ENCODE measurements at regions not wholly inside any gene's neighbourhood (a gene's known extent, or its start where the extent isn't known, plus 50 kb on each side); places are given as distances from the start of the nearest gene placed in this dataset.
"Not testable (repeated sequence)": the region's sequence is repeated elsewhere in the genome, so short reads cannot be mapped to it uniquely, and the experiment has no call there.

DNA sequence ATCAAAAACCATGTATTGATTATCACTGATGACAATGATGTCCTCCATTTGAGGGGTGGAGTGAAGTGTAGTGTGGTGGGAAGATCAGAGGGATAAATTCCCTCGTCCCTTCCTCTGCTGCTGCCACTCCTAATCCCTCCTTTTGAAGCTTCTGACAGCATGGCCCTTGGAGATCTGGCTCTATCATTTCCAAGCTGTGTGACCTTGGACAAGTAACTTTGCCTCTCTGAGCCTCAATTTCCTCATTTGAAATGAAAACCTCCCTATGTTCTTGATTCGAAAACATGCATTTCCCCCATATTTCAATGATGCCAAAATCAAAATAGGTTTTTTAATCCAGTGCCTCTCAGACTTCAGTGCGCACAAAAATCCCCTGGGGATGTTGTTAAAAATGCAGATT, 231.6 kb downstream of the RBM19 start:
- no peak for DNase-seq
- in situ Hi-C loops (cut with HindIII; ENCODE audit: low pct_ligation_motif_present, low pct_unique_long_range_greater_than_20kb, low sequenced_read_pairs): no loop called here

- in situ Hi-C loops (cut with HindIII; ENCODE audit: low pct_ligation_motif_present, low pct_unique_long_range_greater_than_20kb, low sequenced_read_pairs): no loop called here
- DNase-seq: no peak
Observed at GRCh38 chr12:113732916-113733315, 233.2 kb downstream of the RBM19 start.

- no peak for DNase-seq
- in situ Hi-C loops (cut with HindIII; ENCODE audit: low pct_ligation_motif_present, low pct_unique_long_range_greater_than_20kb, low sequenced_read_pairs): no loop called here
Observed at GRCh38 chr12:113727651-113728061, 238.5 kb downstream of the RBM19 start.

DNA sequence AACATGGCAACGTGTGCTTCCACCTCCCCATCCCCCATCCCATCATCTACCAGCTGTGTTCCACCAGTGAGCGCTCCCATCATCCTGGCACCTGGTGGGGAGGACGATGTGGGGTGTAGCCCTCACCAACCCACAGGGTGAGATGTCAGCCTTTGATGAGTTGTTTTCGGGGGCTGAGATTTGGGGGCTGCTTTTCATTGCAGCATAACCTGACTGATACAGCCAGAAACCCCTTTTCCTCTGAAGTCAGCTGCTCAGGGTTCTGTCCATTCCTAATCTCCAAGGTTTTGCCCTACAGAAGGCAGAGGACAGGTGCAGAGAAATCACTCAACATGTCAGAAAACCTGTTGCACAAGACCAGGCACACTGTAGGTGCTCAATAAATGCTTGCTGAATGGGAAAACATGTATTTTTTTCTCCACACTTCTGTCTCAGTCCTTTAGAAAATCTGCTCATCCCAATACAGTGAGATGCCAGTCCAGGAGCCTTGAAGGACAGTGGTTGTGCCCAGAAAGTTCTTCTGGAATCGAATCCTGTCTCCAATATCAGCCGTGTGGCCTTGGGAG, 239.8 kb downstream of the RBM19 start:
- no peak for DNase-seq
- in situ Hi-C loops (cut with HindIII; ENCODE audit: low pct_ligation_motif_present, low pct_unique_long_range_greater_than_20kb, low sequenced_read_pairs): no loop called here

DNA sequence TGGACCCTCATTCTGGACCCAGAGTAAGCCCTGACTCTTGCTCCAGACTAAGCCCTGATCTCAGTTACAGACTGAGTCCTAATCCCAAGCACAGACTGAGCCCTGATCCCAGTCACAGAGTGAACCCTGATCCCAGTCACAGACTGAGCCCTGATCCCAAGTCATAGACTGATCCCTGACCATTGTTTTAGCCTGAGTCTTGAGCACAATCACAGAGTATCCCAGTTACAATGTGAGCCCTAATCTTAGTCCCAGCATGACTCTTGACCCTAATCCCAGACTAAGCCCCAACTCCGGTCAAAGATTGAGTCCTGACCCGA, 240.6 kb downstream of the RBM19 start:
- DNase-seq: no peak
- in situ Hi-C loops (cut with HindIII; ENCODE audit: low pct_ligation_motif_present, low pct_unique_long_range_greater_than_20kb, low sequenced_read_pairs): no loop called here

- no peak for DNase-seq
- in situ Hi-C loops (cut with HindIII; ENCODE audit: low pct_ligation_motif_present, low pct_unique_long_range_greater_than_20kb, low sequenced_read_pairs): no loop called here
Observed at GRCh38 chr12:113724794-113725556, 241.2 kb downstream of the RBM19 start.

- no peak for DNase-seq
- in situ Hi-C loops (cut with HindIII; ENCODE audit: low pct_ligation_motif_present, low pct_unique_long_range_greater_than_20kb, low sequenced_read_pairs): no loop called here
Observed at GRCh38 chr12:113723631-113724030, 242.5 kb downstream of the RBM19 start.

GRCh38 chr12:113722747-113723146, 243.4 kb downstream of the RBM19 start:
- DNase-seq: no peak
- in situ Hi-C loops (cut with HindIII; ENCODE audit: low pct_ligation_motif_present, low pct_unique_long_range_greater_than_20kb, low sequenced_read_pairs): no loop called here

GRCh38 chr12:113720629-113721028, 245.5 kb downstream of the RBM19 start:
- in situ Hi-C loops (cut with HindIII; ENCODE audit: low pct_ligation_motif_present, low pct_unique_long_range_greater_than_20kb, low sequenced_read_pairs): no loop called here
- no peak for DNase-seq

GRCh38 chr12:113719911-113720591, 246.1 kb downstream of the RBM19 start:
- in situ Hi-C loops (cut with HindIII; ENCODE audit: low pct_ligation_motif_present, low pct_unique_long_range_greater_than_20kb, low sequenced_read_pairs): no loop called here
- no peak for DNase-seq

GRCh38 chr12:113713156-113713555, 241.5 kb upstream of the LHX5 start:
- no peak for DNase-seq
- in situ Hi-C loops (cut with HindIII; ENCODE audit: low pct_ligation_motif_present, low pct_unique_long_range_greater_than_20kb, low sequenced_read_pairs): no loop called here

DNA sequence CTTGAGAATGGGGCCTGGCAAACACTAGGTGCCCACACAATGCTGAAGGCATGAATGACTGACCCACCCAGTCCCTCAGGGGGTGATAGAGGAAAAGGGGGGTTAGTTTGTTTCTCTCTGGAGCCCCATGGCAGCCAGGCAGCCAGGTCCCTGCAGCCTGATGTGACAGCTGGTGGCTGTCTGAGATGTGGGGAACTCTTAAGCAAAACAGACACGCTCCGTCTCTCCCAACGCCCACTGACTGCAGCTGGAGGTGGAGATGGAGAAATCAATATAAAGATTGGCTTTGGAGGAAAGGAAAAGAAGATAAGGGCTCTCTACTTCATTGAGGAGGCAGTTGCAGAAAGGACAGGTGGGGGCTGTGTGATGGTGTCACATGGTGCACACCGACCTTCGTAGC, 240.8 kb upstream of the LHX5 start:
- DNase-seq: no peak
- in situ Hi-C loops (cut with HindIII; ENCODE audit: low pct_ligation_motif_present, low pct_unique_long_range_greater_than_20kb, low sequenced_read_pairs): no loop called here

GRCh38 chr12:113710216-113710615, 238.5 kb upstream of the LHX5 start:
- DNase-seq: no peak
- in situ Hi-C loops (cut with HindIII; ENCODE audit: low pct_ligation_motif_present, low pct_unique_long_range_greater_than_20kb, low sequenced_read_pairs): no loop called here

GRCh38 chr12:113709456-113709855, 237.8 kb upstream of the LHX5 start:
- no peak for DNase-seq
- in situ Hi-C loops (cut with HindIII; ENCODE audit: low pct_ligation_motif_present, low pct_unique_long_range_greater_than_20kb, low sequenced_read_pairs): no loop called here

- in situ Hi-C loops (cut with HindIII; ENCODE audit: low pct_ligation_motif_present, low pct_unique_long_range_greater_than_20kb, low sequenced_read_pairs): no loop called here
- no peak for DNase-seq
Observed at GRCh38 chr12:113702836-113703235, 231.2 kb upstream of the LHX5 start.

GRCh38 chr12:113702276-113702675, 230.6 kb upstream of the LHX5 start:
- in situ Hi-C loops (cut with HindIII; ENCODE audit: low pct_ligation_motif_present, low pct_unique_long_range_greater_than_20kb, low sequenced_read_pairs): no loop called here

DNA sequence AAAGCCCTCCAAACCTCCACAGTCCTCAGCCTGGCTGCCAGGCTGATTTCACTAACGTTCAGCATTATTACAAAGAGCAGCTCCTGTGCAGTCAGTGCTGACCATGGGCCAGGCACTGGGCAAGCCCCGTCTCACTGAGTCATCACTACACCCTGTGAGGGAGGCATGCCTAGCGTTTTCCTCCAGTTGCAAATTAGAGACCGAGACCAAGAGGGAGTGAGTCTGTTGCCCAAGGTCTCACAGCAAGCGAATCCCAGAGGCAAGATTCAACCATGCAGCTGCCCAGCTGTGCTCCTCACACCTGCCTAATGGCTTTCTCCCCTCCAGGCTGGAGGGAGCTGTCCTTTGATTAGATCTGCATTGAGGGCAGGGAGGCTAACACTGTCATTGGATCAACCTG, 229.3 kb upstream of the LHX5 start:
- in situ Hi-C loops (cut with HindIII; ENCODE audit: low pct_ligation_motif_present, low pct_unique_long_range_greater_than_20kb, low sequenced_read_pairs): no loop called here
- peak; percentile 73 for DNase-seq

More at GRCh38 chr12:113702276-113702675, 230.6 kb upstream of the LHX5 start:
- DNase-seq: no peak

DNA sequence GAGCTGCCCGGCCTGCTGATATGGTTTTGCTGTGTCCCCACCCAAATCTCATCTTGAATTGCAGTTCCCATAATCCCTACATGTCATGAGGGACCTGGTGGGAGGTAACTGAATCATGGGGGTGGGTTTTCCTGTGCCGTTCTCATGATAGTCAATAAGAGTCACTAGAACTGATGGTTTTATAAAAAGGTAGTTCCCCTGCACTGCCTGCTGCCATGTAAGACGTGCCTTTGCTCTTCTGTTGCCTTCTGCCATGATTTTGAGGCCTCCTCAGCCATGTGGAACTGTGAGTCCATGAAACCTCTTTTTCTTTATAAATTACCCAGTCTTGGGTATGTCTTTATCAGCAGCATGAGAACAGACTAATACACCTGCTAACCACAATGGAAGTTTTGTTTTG, 228.3 kb upstream of the LHX5 start:
- in situ Hi-C loops (cut with HindIII; ENCODE audit: low pct_ligation_motif_present, low pct_unique_long_range_greater_than_20kb, low sequenced_read_pairs); DNase-seq: not testable (repeated sequence)

DNA sequence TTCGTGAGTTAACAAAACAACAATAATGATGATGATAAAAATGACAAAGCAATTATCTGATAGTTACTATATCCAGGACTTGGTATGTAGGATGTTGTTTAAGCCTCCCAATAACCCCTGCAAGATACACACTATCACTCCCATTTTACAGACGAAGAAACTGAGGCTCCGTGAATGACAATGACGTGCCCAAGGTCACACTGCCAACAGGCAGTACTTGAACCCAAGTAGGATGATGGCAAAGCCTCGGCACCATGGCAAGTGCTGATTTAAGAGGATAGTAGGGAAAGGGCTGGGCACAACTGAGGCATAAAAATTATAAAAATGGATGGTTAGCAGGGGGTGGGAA, 226.8 kb upstream of the LHX5 start:
- DNase-seq: no peak
- in situ Hi-C loops (cut with HindIII; ENCODE audit: low pct_ligation_motif_present, low pct_unique_long_range_greater_than_20kb, low sequenced_read_pairs): no loop called here
